Peyer's patch (tissue), 4 donors: ENCODE measurements at regions not wholly inside any gene's neighbourhood (a gene's known extent, or its start where the extent isn't known, plus 50 kb on each side); places are given as distances from the start of the nearest gene placed in this dataset.

Source experiments
- CTCF ChIP-seq, 6 experiments: fragments of 450-650 bp in 4 of 6; fragments of 200-600 bp in 2 of 6; sonication (generic) in 1 of 6; IDR thresholded peaks; one replicate each; pipeline ENCODE4 v1.5.1; 2017 to 2019; ENCODE audit warnings: antibody characterized with exemption in 6 of 6, mild to moderate bottlenecking in 3 of 6, moderate library complexity in 1 of 6
- POLR2A ChIP-seq, 2 donors: fragments of 450-650 bp; IDR thresholded peaks; one replicate each; pipeline ENCODE4 v1.5.1; 2017; ENCODE audit warnings: antibody characterized with exemption in 2 of 2, mild to moderate bottlenecking in 2 of 2, moderate library complexity in 2 of 2

DNA sequence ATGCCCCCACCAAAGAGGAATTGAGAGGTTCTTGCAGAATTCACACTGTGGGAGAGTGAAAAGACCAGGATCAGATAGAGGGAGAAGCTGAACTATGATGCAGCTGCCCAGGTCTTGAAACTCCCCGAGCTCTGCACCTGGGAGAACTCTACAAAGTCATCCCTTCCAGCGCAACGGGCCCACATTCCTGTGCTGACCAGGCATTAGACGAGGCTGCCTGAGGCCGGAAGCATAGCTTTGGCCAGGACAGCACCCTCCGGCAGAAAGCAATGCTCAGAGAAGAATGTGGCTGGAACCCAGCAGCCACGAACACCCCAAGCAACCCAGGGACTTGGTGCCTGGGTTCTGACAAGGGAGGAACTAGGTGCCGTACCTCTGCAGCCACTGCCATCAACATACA, 281.5 kb upstream of the CDH4 start:
- TF ChIP-seq CTCF (IDR thresholded peaks at IDR 0.05) = no peak
- TF ChIP-seq POLR2A (IDR thresholded peaks at IDR 0.05) = no peak
